NB4 (cell line): ENCODE measurements at regions not wholly inside any gene's neighbourhood (a gene's known extent, or its start where the extent isn't known, plus 50 kb on each side); places are given as distances from the start of the nearest gene placed in this dataset.
"Not testable (repeated sequence)": the region's sequence is repeated elsewhere in the genome, so short reads cannot be mapped to it uniquely, and the experiment has no call there.

Source experiments
- DNase-seq: peaks from one replicate; pipeline ENCODE4 v3.0.0; 2010; ENCODE audit warnings: low read depth
- H3K4me3 ChIP-seq: one replicate; pipeline ENCODE4 v1.5.1; 2011; ENCODE audit warnings: mild to moderate bottlenecking, low read depth, low read length, moderate library complexity
- CTCF ChIP-seq: IDR thresholded peaks from one replicate; pipeline ENCODE4 v1.5.1; 2012; ENCODE audit warnings: low read depth, low read length
- MAX ChIP-seq: IDR thresholded peaks from 2 replicates; pipeline ENCODE4 v1.6.1; 2011; ENCODE audit warnings: low read depth, low read length
- MYC ChIP-seq: IDR thresholded peaks from 2 replicates; pipeline ENCODE4 v1.6.1; 2011; ENCODE audit warnings: low read depth, low read length
- POLR2A ChIP-seq: IDR thresholded peaks from 2 replicates; pipeline ENCODE4 v1.6.1; 2011; ENCODE audit warnings: mild to moderate bottlenecking; ENCODE audit not compliant: insufficient read length; ENCODE audit errors: extremely low read depth

DNA sequence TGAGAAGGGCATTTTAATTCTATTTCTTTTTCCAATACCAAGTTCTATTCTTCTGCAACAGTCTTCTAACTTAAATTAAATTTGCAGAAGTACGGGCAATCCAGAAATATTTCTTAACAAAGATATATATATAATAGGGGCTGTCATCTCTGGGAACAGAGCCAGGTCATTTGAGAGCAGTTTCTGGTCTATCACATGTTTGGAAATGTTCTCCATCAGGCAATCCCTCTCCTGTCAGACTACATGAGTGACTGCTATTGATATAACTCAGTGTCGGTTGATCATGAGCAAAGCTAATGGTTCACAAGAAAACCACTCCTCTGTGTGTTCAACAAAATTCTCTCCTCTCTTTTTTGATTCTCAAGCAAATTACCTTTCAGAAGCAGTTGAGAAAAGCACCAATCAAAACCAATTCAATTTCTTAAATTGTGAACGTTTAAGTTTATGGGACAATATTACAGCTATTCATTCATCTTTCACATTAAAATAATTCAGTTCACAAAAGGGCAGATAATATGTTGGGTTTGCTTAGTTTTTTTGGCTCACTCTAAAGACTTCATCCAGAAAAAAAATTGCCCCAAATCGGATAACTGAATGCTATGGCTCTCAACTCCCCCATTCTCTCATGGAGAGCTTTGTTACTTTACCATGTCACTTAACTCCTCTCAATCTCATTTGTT is 152.9 kb upstream of the TGFBR2 start:
- no peak for DNase-seq
- no peak overlapping the region for H3K4me3 ChIP-seq
- TF ChIP-seq CTCF (no peak), POLR2A (no peak), MYC (no peak), MAX (no peak)

GRCh38 chr3:30454636-30455035 is 151.8 kb upstream of the TGFBR2 start:
- no peak overlapping the region for H3K4me3 ChIP-seq
- TF ChIP-seq MAX (no peak), MYC (no peak), CTCF (no peak), POLR2A (no peak)
- no peak for DNase-seq

GRCh38 chr3:30455112-30455511 is 151.3 kb upstream of the TGFBR2 start:
- H3K4me3 ChIP-seq, DNase-seq: not testable (repeated sequence)

DNA sequence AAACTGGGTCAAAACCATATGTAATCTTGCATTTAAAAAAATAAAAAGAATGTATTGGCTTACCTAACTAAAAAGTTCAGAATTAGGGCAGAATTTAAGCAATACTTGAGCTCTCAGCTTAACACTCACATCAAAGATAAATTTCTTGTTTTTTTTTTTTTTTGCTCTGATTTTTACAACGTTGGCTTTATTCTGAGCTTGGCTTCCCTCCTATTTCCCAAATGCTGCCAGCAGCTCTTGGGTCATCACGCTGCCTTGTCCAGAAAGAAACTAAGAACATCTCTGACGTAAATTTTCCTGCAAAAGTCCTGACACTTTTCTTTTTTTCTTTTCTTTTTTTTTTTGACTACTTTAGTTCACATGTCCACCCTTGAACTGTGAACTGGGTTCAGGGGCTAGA is 150.6 kb upstream of the TGFBR2 start:
- H3K4me3 ChIP-seq = no peak overlapping the region
- DNase-seq = no peak
- TF ChIP-seq CTCF = no peak
- no peak for TF ChIP-seq POLR2A

- no peak for TF ChIP-seq MAX
- no peak for TF ChIP-seq POLR2A
- DNase-seq = no peak
- no peak overlapping the region for H3K4me3 ChIP-seq
Measured at GRCh38 chr3:30456264-30456663, 150.1 kb upstream of the TGFBR2 start.

DNA sequence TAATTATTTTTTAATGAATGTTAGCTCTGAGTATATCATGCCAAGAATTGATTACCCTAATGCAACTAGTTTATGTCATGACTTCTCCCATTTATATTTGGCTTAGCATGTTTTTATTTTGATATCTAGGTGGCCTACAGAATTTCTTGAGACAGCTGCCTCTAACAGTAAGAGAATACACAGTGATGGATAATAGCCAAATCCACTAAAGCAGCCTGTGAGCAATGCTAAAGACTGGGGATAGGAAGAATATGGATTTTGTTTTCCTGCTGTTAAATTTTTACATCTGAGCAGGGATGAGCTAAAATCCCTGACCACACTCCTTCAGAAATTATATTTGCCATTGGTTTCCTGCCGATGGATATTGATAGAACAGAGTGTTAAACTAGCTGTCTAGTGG is 149.3 kb upstream of the TGFBR2 start:
- TF ChIP-seq POLR2A (no peak), MAX (no peak), MYC (no peak), CTCF (no peak)
- H3K4me3 ChIP-seq = no peak overlapping the region
- no peak for DNase-seq

GRCh38 chr3:30457726-30458125 is 148.7 kb upstream of the TGFBR2 start:
- no peak for DNase-seq
- no peak for TF ChIP-seq MAX
- no peak for TF ChIP-seq CTCF
- TF ChIP-seq MYC = no peak
- TF ChIP-seq POLR2A = no peak
- H3K4me3 ChIP-seq = no peak overlapping the region
